SKM-1 (cell line): ENCODE measurements at regions not wholly inside any gene's neighbourhood (a gene's known extent, or its start where the extent isn't known, plus 50 kb on each side); places are given as distances from the start of the nearest gene placed in this dataset.
"Not testable (repeated sequence)": the region's sequence is repeated elsewhere in the genome, so short reads cannot be mapped to it uniquely, and the experiment has no call there.

ENCODE experiments used
- DNase-seq: peaks from one replicate; lab custom pipeline; 2025; ENCODE audit not compliant: unreplicated experiment; lab: John Stamatoyannopoulos, UW

- no peak for DNase-seq
Measured at GRCh38 chr7:46945328-46945727, 636.6 kb downstream of the TNS3 start.

GRCh38 chr7:46943996-46944395 lies 637.9 kb downstream of the TNS3 start:
- DNase-seq = no peak

- DNase-seq = no peak
Measured at GRCh38 chr7:46942574-46942973, 639.3 kb downstream of the TNS3 start.

GRCh38 chr7:46940178-46940577 lies 641.7 kb downstream of the TNS3 start:
- no peak for DNase-seq

GRCh38 chr7:46939558-46939957 lies 642.4 kb downstream of the TNS3 start:
- no peak for DNase-seq

GRCh38 chr7:46939089-46939488 lies 642.8 kb downstream of the TNS3 start:
- DNase-seq = no peak

- no peak for DNase-seq
Measured at GRCh38 chr7:46937826-46938225, 644.1 kb downstream of the TNS3 start.

- DNase-seq = peak; percentile 15
Measured at GRCh38 chr7:46934198-46934825, 647.6 kb downstream of the TNS3 start.

- DNase-seq = no peak
Measured at GRCh38 chr7:46933596-46933995, 648.3 kb downstream of the TNS3 start.

GRCh38 chr7:46932676-46933424 lies 649.1 kb downstream of the TNS3 start:
- DNase-seq = no peak

- DNase-seq = no peak
Measured at GRCh38 chr7:46932306-46932675, 649.6 kb downstream of the TNS3 start.

- no peak for DNase-seq
Measured at GRCh38 chr7:46930366-46930765, 651.5 kb downstream of the TNS3 start.

GRCh38 chr7:46929359-46929758 lies 652.6 kb downstream of the TNS3 start:
- DNase-seq = no peak

- DNase-seq = no peak
Measured at GRCh38 chr7:46928719-46929118, 653.2 kb downstream of the TNS3 start.

- no peak for DNase-seq
Measured at GRCh38 chr7:46927131-46927810, 654.6 kb downstream of the TNS3 start.

GRCh38 chr7:46916581-46916980 lies 665.3 kb downstream of the TNS3 start:
- no peak for DNase-seq

GRCh38 chr7:46912692-46913091 lies 669.2 kb downstream of the TNS3 start:
- DNase-seq = no peak

GRCh38 chr7:46909601-46910051 lies 672.3 kb downstream of the TNS3 start:
- DNase-seq = no peak

- no peak for DNase-seq
Measured at GRCh38 chr7:46908770-46909169, 673.1 kb downstream of the TNS3 start.

GRCh38 chr7:46904523-46904922 lies 677.4 kb downstream of the TNS3 start:
- not testable (repeated sequence) for DNase-seq

- no peak for DNase-seq
Measured at GRCh38 chr7:46902463-46902862, 679.4 kb downstream of the TNS3 start.
